GM20000 (cell line): ENCODE measurements at regions not wholly inside any gene's neighbourhood (a gene's known extent, or its start where the extent isn't known, plus 50 kb on each side); places are given as distances from the start of the nearest gene placed in this dataset.

ENCODE experiments used
- DNase-seq: peaks from one replicate; pipeline ENCODE4 v3.0.0; 2012; ENCODE audit warnings: low spot score
- TF ChIP-seq, protein P1 (sequence below): IDR thresholded peaks from 2 replicates; pipeline ENCODE4 v1.5.1; 2012; ENCODE audit warnings: mild to moderate bottlenecking, control low read depth; ENCODE audit errors: extremely low read depth, missing control alignments

- DNase-seq = no peak
- TF ChIP-seq, protein P1, sequence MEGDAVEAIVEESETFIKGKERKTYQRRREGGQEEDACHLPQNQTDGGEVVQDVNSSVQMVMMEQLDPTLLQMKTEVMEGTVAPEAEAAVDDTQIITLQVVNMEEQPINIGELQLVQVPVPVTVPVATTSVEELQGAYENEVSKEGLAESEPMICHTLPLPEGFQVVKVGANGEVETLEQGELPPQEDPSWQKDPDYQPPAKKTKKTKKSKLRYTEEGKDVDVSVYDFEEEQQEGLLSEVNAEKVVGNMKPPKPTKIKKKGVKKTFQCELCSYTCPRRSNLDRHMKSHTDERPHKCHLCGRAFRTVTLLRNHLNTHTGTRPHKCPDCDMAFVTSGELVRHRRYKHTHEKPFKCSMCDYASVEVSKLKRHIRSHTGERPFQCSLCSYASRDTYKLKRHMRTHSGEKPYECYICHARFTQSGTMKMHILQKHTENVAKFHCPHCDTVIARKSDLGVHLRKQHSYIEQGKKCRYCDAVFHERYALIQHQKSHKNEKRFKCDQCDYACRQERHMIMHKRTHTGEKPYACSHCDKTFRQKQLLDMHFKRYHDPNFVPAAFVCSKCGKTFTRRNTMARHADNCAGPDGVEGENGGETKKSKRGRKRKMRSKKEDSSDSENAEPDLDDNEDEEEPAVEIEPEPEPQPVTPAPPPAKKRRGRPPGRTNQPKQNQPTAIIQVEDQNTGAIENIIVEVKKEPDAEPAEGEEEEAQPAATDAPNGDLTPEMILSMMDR = no peak
Observed at GRCh38 chr2:134104754-134105153, 149.1 kb upstream of the MGAT5 start.

DNA sequence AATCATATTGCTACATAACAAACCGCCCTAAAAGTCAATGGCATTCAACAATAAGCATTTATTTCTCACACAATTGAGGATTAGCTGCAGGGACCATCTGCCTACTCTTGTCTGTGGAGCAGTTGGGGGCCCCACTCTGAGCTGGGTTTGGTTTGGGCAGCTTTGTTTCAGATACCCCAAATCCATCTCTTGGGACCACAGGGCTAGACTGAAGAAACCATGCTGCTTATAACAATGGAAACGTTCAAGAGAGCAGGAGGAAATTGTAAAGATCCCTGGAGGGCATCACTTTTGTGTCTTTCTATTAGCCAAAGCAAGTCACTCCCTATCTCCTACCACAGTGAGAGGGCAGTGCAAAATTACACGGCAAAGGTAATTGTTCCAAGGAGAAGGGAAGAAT lies 146.5 kb upstream of the MGAT5 start:
- TF ChIP-seq, protein P1 = no peak
- no peak for DNase-seq

GRCh38 chr2:134108113-134108512 lies 145.8 kb upstream of the MGAT5 start:
- DNase-seq = no peak
- TF ChIP-seq, protein P1 = no peak

GRCh38 chr2:134109246-134109645 lies 144.6 kb upstream of the MGAT5 start:
- TF ChIP-seq, protein P1 = no peak
- no peak for DNase-seq

- no peak for DNase-seq
- TF ChIP-seq, protein P1 = no peak
Observed at GRCh38 chr2:134109725-134110124, 144.1 kb upstream of the MGAT5 start.

- DNase-seq = no peak
- TF ChIP-seq, protein P1 = no peak
Observed at GRCh38 chr2:134110532-134110931, 143.3 kb upstream of the MGAT5 start.

DNA sequence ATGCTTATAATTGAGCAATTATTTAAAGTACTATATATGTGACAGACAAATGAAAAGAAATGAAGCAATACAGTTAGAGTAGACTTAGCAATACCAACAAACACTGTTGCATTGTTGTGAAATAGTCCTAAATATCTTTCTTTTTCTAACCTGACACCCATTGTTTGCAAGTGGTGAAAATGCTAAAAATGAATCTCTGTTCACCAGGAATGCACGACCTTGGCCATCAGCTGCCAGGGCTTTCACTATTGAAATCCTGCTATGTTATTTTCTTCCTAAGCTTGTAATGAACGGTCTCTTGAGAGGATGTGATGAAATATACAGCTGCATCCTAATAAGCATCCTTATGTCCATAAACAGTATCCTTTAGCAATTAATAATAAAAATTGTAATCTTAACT lies 136.2 kb upstream of the MGAT5 start:
- no peak for DNase-seq
- TF ChIP-seq, protein P1 = no peak
